SK-N-MC (cell line): ENCODE measurements at regions not wholly inside any gene's neighbourhood (a gene's known extent, or its start where the extent isn't known, plus 50 kb on each side); places are given as distances from the start of the nearest gene placed in this dataset.
"Not testable (repeated sequence)": the region's sequence is repeated elsewhere in the genome, so short reads cannot be mapped to it uniquely, and the experiment has no call there.

Source experiments
- DNase-seq: peaks from one replicate; pipeline ENCODE4 v3.0.0-alpha.2; 2011; ENCODE audit warnings: low read depth, low spot score
- H3K27ac ChIP-seq: fragments of 200-600 bp; sonication (generic); 2 replicates; pipeline ENCODE4 v1.5.1; 2016; ENCODE audit warnings: mixed run types
- H3K36me3 ChIP-seq: fragments of 200-600 bp; sonication (generic); 2 replicates; pipeline ENCODE4 v1.6.1; 2017; ENCODE audit warnings: antibody characterized with exemption, low read length, mixed read lengths; ENCODE audit not compliant: insufficient read depth
- H3K4me3 ChIP-seq: fragments of 200-600 bp; sonication (generic); 2 replicates; pipeline ENCODE4 v1.5.1; 2016
- H3K9ac ChIP-seq: fragments of 200-600 bp; sonication (generic); 2 replicates; pipeline ENCODE4 v1.8.0; 2017; ENCODE audit warnings: mixed run types, mixed read lengths; ENCODE audit not compliant: insufficient read length
- H3K9me3 ChIP-seq: fragments of 200-600 bp; sonication (generic); 2 replicates; pipeline ENCODE4 v1.6.1; 2017; ENCODE audit warnings: low read depth, mild to moderate bottlenecking, antibody characterized with exemption, low read length, moderate library complexity, mixed read lengths
- EZH2 ChIP-seq: fragments of 200-600 bp; sonication (generic); IDR thresholded peaks from one replicate; pipeline ENCODE4 v1.6.1; 2017; ENCODE audit warnings: antibody characterized with exemption
- FOXP2 ChIP-seq: optimal IDR thresholded peaks from 2 replicates; pipeline ENCODE3; 2011; ENCODE audit warnings: mild to moderate bottlenecking, moderate library complexity; ENCODE audit not compliant: insufficient read depth; ENCODE audit errors: extremely low read length, control extremely low read depth
- POLR2AphosphoS5 ChIP-seq: IDR thresholded peaks from 2 replicates; pipeline ENCODE4 v1.6.1; 2012; ENCODE audit warnings: mild to moderate bottlenecking, low read depth, low read length, borderline replicate concordance

- no peak overlapping the region for H3K9ac ChIP-seq
- no peak overlapping the region for H3K27ac ChIP-seq
- no peak for TF ChIP-seq FOXP2
- no peak for TF ChIP-seq EZH2
- no peak for TF ChIP-seq POLR2AphosphoS5
- no peak for DNase-seq
- no peaks in the 10 kb centered on the region for H3K36me3 ChIP-seq
- no peak overlapping the region for H3K4me3 ChIP-seq
- H3K9me3 ChIP-seq = no peaks in the 10 kb centered on the region
These were observed 198.9 kb downstream of the ENC1 start for GRCh38 chr5:74441616-74442015.

GRCh38 chr5:74440341-74440740, 200.2 kb downstream of the ENC1 start:
- no peak overlapping the region for H3K4me3 ChIP-seq
- TF ChIP-seq FOXP2 (no peak), EZH2 (no peak), POLR2AphosphoS5 (no peak)
- no peak overlapping the region for H3K9ac ChIP-seq
- no peak overlapping the region for H3K27ac ChIP-seq
- DNase-seq = no peak
- no peaks in the 10 kb centered on the region for H3K9me3 ChIP-seq
- H3K36me3 ChIP-seq = no peaks in the 10 kb centered on the region

GRCh38 chr5:74437870-74438269, 202.7 kb downstream of the ENC1 start:
- H3K4me3 ChIP-seq, DNase-seq, H3K9ac ChIP-seq, H3K9me3 ChIP-seq, H3K27ac ChIP-seq, H3K36me3 ChIP-seq: not testable (repeated sequence)

- no peak for TF ChIP-seq EZH2
- TF ChIP-seq POLR2AphosphoS5 = no peak
- no peak for TF ChIP-seq FOXP2
- Histone ChIP-seq H3K27ac (no peak overlapping the region), H3K36me3 (no peaks in the 10 kb centered on the region), H3K4me3 (no peak overlapping the region), H3K9ac (no peak overlapping the region), H3K9me3 (no peaks in the 10 kb centered on the region)
- no peak for DNase-seq
These were observed 206.4 kb downstream of the ENC1 start for GRCh38 chr5:74433896-74434829.

- Histone ChIP-seq H3K4me3 (no peak overlapping the region), H3K27ac (no peak overlapping the region), H3K36me3 (no peaks in the 10 kb centered on the region), H3K9ac (no peak overlapping the region), H3K9me3 (no peaks in the 10 kb centered on the region)
- DNase-seq = no peak
- TF ChIP-seq POLR2AphosphoS5 (no peak), EZH2 (no peak), FOXP2 (no peak)
These were observed 207.2 kb downstream of the ENC1 start for GRCh38 chr5:74433255-74433895.

- H3K9me3 ChIP-seq = no peaks in the 10 kb centered on the region
- no peak for TF ChIP-seq POLR2AphosphoS5
- TF ChIP-seq FOXP2 = no peak
- TF ChIP-seq EZH2 = no peak
- H3K9ac ChIP-seq = no peak overlapping the region
- no peak overlapping the region for H3K27ac ChIP-seq
- H3K4me3 ChIP-seq = no peak overlapping the region
- no peak for DNase-seq
- no peaks in the 10 kb centered on the region for H3K36me3 ChIP-seq
These were observed 207.8 kb downstream of the ENC1 start for GRCh38 chr5:74432721-74433120.

GRCh38 chr5:74432216-74432615, 208.3 kb downstream of the ENC1 start:
- H3K4me3 ChIP-seq = no peak overlapping the region
- DNase-seq = no peak
- TF ChIP-seq EZH2 (no peak), FOXP2 (no peak), POLR2AphosphoS5 (no peak)

GRCh38 chr5:74431290-74431669, 209.2 kb downstream of the ENC1 start:
- DNase-seq = no peak
- H3K9ac ChIP-seq = no peak overlapping the region
- H3K36me3 ChIP-seq = no peaks in the 10 kb centered on the region
- TF ChIP-seq POLR2AphosphoS5 = no peak
- TF ChIP-seq EZH2 = no peak
- H3K9me3 ChIP-seq = no peaks in the 10 kb centered on the region
- no peak overlapping the region for H3K4me3 ChIP-seq
- H3K27ac ChIP-seq = no peak overlapping the region

More at GRCh38 chr5:74432216-74432615, 208.3 kb downstream of the ENC1 start:
- no peaks in the 10 kb centered on the region for H3K36me3 ChIP-seq
- no peaks in the 10 kb centered on the region for H3K9me3 ChIP-seq
- no peak overlapping the region for H3K27ac ChIP-seq
- no peak overlapping the region for H3K9ac ChIP-seq

GRCh38 chr5:74430631-74431289, 209.8 kb downstream of the ENC1 start:
- Histone ChIP-seq H3K27ac (no peak overlapping the region), H3K9ac (no peak overlapping the region), H3K9me3 (no peaks in the 10 kb centered on the region), H3K36me3 (no peaks in the 10 kb centered on the region), H3K4me3 (no peak overlapping the region)
- no peak for TF ChIP-seq POLR2AphosphoS5
- TF ChIP-seq FOXP2 = no peak
- TF ChIP-seq EZH2 = no peak
- DNase-seq = no peak
